GM23338 (cell line): ENCODE measurements at regions not wholly inside any gene's neighbourhood (a gene's known extent, or its start where the extent isn't known, plus 50 kb on each side); places are given as distances from the start of the nearest gene placed in this dataset.

Source experiments
- ATAC-seq: fragments of 200-7000 bp; cut with Tn5 transposase; 3 replicates; pipeline ENCODE4 v1.9.1; 2020
- DNase-seq: peaks from one replicate; pipeline ENCODE4 v3.0.0-alpha.2; 2015; ENCODE audit warnings: low spot score
- H2AFZ ChIP-seq: fragments of 200-600 bp; sonication (generic); 2 replicates; pipeline ENCODE4 v1.8.0; 2016; ENCODE audit warnings: antibody characterized with exemption, mild to moderate bottlenecking, moderate library complexity
- H3F3A ChIP-seq: fragments of 200-600 bp; sonication (generic); replicated peaks from 2 replicates; pipeline ENCODE4 v1.8.0; 2017; ENCODE audit warnings: antibody characterized with exemption, mixed run types, low read depth
- H3K27ac ChIP-seq: fragments of 200-600 bp; sonication (generic); 2 replicates; pipeline ENCODE4 v1.6.1; 2016; ENCODE audit warnings: low read depth
- H3K27me3 ChIP-seq: fragments of 200-600 bp; sonication (generic); 2 replicates; pipeline ENCODE4 v1.8.0; 2016; ENCODE audit warnings: mild to moderate bottlenecking, mixed run types, moderate library complexity; ENCODE audit not compliant: insufficient read depth
- H3K36me3 ChIP-seq: fragments of 200-600 bp; sonication (generic); 2 replicates; pipeline ENCODE4 v1.8.0; 2016; ENCODE audit warnings: mild to moderate bottlenecking; ENCODE audit not compliant: insufficient read depth
- H3K4me1 ChIP-seq: fragments of 200-600 bp; sonication (generic); 2 replicates; pipeline ENCODE4 v1.8.0; 2016; ENCODE audit warnings: mild to moderate bottlenecking, moderate library complexity; ENCODE audit not compliant: insufficient read depth
- H3K4me2 ChIP-seq: fragments of 200-600 bp; sonication (generic); 2 replicates; pipeline ENCODE4 v1.7.1; 2017; ENCODE audit warnings: mixed run types
- H3K4me3 ChIP-seq: fragments of 200-600 bp; sonication (generic); 2 replicates; pipeline ENCODE4 v1.6.1; 2016; ENCODE audit warnings: mixed run types
- H3K79me2 ChIP-seq: fragments of 200-600 bp; sonication (generic); replicated peaks from 2 replicates; pipeline ENCODE4 v1.8.0; 2017; ENCODE audit warnings: mild to moderate bottlenecking; ENCODE audit not compliant: insufficient read depth
- H3K9me2 ChIP-seq: fragments of 200-600 bp; sonication (generic); 2 replicates; pipeline ENCODE4 v1.8.0; 2017; ENCODE audit not compliant: insufficient read depth
- H4K20me1 ChIP-seq: fragments of 200-600 bp; sonication (generic); replicated peaks from 2 replicates; pipeline ENCODE4 v1.8.0; 2017; ENCODE audit warnings: mild to moderate bottlenecking; ENCODE audit not compliant: insufficient read depth
- H3K27ac Mint-ChIP-seq: 2 replicates; pipeline ENCODE4 v1.8.0; 2020; ENCODE audit warnings: inconsistent platforms, mild to moderate bottlenecking, moderate library complexity, mixed read lengths
- H3K27me3 Mint-ChIP-seq: 3 replicates; pipeline ENCODE4 v1.8.0; 2022; ENCODE audit warnings: low read depth, mild to moderate bottlenecking, moderate library complexity, mixed read lengths, inconsistent platforms; ENCODE audit not compliant: insufficient read depth, poor library complexity
- H3K36me3 Mint-ChIP-seq: 3 replicates; pipeline ENCODE4 v1.8.0; 2021; ENCODE audit warnings: low read depth, mild to moderate bottlenecking, inconsistent platforms, moderate library complexity, mixed read lengths
- H3K4me1 Mint-ChIP-seq: 3 replicates; pipeline ENCODE4 v1.8.0; 2020; ENCODE audit warnings: mild to moderate bottlenecking, inconsistent platforms, mixed read lengths
- H3K4me3 Mint-ChIP-seq: 3 replicates; pipeline ENCODE4 v1.8.0; 2021; ENCODE audit warnings: moderate library complexity, mild to moderate bottlenecking, inconsistent platforms, mixed read lengths
- H3K9me3 Mint-ChIP-seq: 3 replicates; pipeline ENCODE4 v1.8.0; 2020; ENCODE audit warnings: moderate library complexity, mild to moderate bottlenecking, inconsistent platforms, mixed read lengths
- CREB1 ChIP-seq: fragments of 250-450 bp; sonication (Bioruptor Pico); IDR thresholded peaks from 2 replicates; pipeline ENCODE4 v1.5.0; 2020; ENCODE audit warnings: low read depth, mild to moderate bottlenecking, moderate library complexity
- EZH2phosphoT487 ChIP-seq: fragments of 200-600 bp; sonication (generic); IDR thresholded peaks from one replicate; pipeline ENCODE4 v1.8.1; 2018; ENCODE audit warnings: antibody characterized with exemption; ENCODE audit not compliant: unreplicated experiment
- JUNB ChIP-seq: IDR thresholded peaks from one replicate; pipeline ENCODE4 v1.6.1; 2016; ENCODE audit warnings: antibody characterized with exemption; ENCODE audit not compliant: unreplicated experiment
- NANOG ChIP-seq: IDR thresholded peaks from 2 replicates; pipeline ENCODE4 v1.6.1; 2016; ENCODE audit warnings: antibody characterized with exemption, borderline replicate concordance
- STAT1 ChIP-seq: IDR thresholded peaks from one replicate; pipeline ENCODE4 v1.6.1; 2016; ENCODE audit warnings: antibody characterized with exemption; ENCODE audit not compliant: unreplicated experiment
- ZNF114 ChIP-seq: fragments of 250-450 bp; sonication (Bioruptor Pico); IDR thresholded peaks from 2 replicates; pipeline ENCODE4 v1.5.0; 2020; ENCODE audit warnings: mild to moderate bottlenecking, moderate library complexity
- ZNF331 ChIP-seq: fragments of 250-450 bp; sonication (Bioruptor Pico); IDR thresholded peaks from 2 replicates; pipeline ENCODE4 v1.5.0; 2020; ENCODE audit warnings: low read depth, mild to moderate bottlenecking, moderate library complexity
- TF ChIP-seq, protein P1 (sequence below): fragments of 250-450 bp; sonication (Bioruptor Pico); IDR thresholded peaks from 2 replicates; pipeline ENCODE4 v1.5.0; 2020; ENCODE audit warnings: mild to moderate bottlenecking, moderate library complexity
- TF ChIP-seq, protein P2 (sequence below), 2 experiments: fragments of 200-600 bp in 1 of 2; sonication (generic) in 1 of 2; conservative IDR thresholded peaks; 2 replicates each; pipeline versions ENCODE4 v1.5.1 to v1.6.1; 2016 to 2017; ENCODE audit warnings: antibody characterized with exemption in 2 of 2, low read depth in 2 of 2, mild to moderate bottlenecking in 2 of 2, moderate library complexity in 1 of 2

DNA sequence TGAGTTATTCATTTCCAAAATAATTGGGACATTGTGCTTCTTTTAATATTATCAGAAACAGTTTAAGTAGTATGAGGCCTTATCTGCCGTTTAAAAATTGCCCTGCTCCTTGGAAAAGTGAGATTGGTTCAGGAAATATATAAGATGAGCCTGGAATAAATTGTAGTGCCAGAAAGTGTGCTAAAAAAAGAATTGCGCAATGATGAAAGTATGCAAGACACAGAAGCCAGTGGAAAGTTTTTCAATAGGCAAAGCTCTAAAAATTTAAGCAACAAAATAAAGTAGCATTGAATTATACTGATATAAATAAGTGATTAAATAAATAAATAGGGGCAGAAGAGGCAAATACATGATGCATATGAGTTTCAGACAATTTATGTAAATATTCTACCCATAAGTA is 834.9 kb downstream of the BCL11B start (continued):
- TF ChIP-seq, protein P1, sequence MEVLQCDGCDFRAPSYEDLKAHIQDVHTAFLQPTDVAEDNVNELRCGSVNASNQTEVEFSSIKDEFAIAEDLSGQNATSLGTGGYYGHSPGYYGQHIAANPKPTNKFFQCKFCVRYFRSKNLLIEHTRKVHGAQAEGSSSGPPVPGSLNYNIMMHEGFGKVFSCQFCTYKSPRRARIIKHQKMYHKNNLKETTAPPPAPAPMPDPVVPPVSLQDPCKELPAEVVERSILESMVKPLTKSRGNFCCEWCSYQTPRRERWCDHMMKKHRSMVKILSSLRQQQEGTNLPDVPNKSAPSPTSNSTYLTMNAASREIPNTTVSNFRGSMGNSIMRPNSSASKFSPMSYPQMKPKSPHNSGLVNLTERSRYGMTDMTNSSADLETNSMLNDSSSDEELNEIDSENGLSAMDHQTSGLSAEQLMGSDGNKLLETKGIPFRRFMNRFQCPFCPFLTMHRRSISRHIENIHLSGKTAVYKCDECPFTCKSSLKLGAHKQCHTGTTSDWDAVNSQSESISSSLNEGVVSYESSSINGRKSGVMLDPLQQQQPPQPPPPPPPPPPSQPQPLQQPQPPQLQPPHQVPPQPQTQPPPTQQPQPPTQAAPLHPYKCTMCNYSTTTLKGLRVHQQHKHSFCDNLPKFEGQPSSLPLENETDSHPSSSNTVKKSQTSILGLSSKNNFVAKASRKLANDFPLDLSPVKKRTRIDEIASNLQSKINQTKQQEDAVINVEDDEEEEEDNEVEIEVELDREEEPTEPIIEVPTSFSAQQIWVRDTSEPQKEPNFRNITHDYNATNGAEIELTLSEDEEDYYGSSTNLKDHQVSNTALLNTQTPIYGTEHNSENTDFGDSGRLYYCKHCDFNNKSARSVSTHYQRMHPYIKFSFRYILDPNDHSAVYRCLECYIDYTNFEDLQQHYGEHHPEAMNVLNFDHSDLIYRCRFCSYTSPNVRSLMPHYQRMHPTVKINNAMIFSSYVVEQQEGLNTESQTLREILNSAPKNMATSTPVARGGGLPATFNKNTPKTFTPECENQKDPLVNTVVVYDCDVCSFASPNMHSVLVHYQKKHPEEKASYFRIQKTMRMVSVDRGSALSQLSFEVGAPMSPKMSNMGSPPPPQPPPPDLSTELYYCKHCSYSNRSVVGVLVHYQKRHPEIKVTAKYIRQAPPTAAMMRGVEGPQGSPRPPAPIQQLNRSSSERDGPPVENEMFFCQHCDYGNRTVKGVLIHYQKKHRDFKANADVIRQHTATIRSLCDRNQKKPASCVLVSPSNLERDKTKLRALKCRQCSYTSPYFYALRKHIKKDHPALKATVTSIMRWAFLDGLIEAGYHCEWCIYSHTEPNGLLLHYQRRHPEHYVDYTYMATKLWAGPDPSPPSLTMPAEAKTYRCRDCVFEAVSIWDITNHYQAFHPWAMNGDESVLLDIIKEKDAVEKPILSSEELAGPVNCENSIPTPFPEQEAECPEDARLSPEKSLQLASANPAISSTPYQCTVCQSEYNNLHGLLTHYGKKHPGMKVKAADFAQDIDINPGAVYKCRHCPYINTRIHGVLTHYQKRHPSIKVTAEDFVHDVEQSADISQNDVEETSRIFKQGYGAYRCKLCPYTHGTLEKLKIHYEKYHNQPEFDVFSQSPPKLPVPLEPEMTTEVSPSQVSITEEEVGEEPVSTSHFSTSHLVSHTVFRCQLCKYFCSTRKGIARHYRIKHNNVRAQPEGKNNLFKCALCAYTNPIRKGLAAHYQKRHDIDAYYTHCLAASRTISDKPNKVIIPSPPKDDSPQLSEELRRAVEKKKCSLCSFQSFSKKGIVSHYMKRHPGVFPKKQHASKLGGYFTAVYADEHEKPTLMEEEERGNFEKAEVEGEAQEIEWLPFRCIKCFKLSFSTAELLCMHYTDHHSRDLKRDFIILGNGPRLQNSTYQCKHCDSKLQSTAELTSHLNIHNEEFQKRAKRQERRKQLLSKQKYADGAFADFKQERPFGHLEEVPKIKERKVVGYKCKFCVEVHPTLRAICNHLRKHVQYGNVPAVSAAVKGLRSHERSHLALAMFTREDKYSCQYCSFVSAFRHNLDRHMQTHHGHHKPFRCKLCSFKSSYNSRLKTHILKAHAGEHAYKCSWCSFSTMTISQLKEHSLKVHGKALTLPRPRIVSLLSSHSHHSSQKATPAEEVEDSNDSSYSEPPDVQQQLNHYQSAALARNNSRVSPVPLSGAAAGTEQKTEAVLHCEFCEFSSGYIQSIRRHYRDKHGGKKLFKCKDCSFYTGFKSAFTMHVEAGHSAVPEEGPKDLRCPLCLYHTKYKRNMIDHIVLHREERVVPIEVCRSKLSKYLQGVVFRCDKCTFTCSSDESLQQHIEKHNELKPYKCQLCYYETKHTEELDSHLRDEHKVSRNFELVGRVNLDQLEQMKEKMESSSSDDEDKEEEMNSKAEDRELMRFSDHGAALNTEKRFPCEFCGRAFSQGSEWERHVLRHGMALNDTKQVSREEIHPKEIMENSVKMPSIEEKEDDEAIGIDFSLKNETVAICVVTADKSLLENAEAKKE: no peak
- TF ChIP-seq STAT1 (no peak), EZH2phosphoT487 (no peak), ZNF114 (CRISPR knock-in tag) (no peak), CREB1 (CRISPR knock-in tag) (no peak), ZNF331 (CRISPR knock-in tag) (no peak), JUNB (no peak), NANOG (no peak)
- TF ChIP-seq, protein P2, sequence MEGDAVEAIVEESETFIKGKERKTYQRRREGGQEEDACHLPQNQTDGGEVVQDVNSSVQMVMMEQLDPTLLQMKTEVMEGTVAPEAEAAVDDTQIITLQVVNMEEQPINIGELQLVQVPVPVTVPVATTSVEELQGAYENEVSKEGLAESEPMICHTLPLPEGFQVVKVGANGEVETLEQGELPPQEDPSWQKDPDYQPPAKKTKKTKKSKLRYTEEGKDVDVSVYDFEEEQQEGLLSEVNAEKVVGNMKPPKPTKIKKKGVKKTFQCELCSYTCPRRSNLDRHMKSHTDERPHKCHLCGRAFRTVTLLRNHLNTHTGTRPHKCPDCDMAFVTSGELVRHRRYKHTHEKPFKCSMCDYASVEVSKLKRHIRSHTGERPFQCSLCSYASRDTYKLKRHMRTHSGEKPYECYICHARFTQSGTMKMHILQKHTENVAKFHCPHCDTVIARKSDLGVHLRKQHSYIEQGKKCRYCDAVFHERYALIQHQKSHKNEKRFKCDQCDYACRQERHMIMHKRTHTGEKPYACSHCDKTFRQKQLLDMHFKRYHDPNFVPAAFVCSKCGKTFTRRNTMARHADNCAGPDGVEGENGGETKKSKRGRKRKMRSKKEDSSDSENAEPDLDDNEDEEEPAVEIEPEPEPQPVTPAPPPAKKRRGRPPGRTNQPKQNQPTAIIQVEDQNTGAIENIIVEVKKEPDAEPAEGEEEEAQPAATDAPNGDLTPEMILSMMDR (conservative IDR thresholded peaks at IDR 0.05; ENCODE audit: low read depth in 2 of 2): no peak

DNA sequence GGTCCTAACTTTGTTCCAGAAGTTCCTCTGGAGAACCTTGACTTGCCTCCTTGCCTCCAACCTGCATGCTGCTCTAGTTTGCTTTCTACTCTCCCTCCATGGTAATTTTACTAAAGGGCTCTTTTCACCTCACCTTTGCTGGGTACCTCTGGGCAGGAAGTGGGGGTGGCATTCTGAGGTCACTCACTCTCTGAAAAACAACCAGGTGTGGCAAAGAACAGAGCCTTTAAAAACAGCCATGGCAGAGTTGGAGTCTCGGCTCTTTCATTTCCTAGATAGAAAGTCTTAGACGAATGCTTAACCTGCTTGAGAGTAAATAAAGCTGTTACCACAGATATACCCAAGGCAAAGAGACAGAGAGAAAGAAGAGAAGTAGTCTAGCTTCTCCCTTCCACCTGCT is 827.9 kb downstream of the BCL11B start:
- Histone ChIP-seq H3K79me2 (no peaks in the 10 kb centered on the region), H2AFZ (no peak overlapping the region), H3K27me3 (no peaks in the 10 kb centered on the region), H3F3A (no peaks in the 10 kb centered on the region), H3K36me3 (no peaks in the 10 kb centered on the region), H4K20me1 (no peaks in the 10 kb centered on the region), H3K4me3 (no peak overlapping the region), H3K4me1 (no peaks in the 10 kb centered on the region), H3K9me2 (peaks cover 17% of the 10 kb centered on the region), H3K4me2 (no peak overlapping the region), H3K27ac (no peak overlapping the region)
- Mint-ChIP-seq H3K9me3 (peaks cover 7% of the 10 kb centered on the region; the same call in 2 of the 3 replicates), H3K27ac (no peak overlapping the region), H3K36me3 (peaks cover 8% of the 10 kb centered on the region; the same call in 2 of the 3 replicates), H3K27me3 (peaks cover 1% of the 10 kb centered on the region), H3K4me1 (peaks cover 9% of the 10 kb centered on the region; the same call in 2 of the 3 replicates), H3K4me3 (no peak overlapping the region)
- no peak for DNase-seq
- no peak for ATAC-seq
- TF ChIP-seq, protein P1: no peak
- TF ChIP-seq EZH2phosphoT487 (no peak), ZNF331 (CRISPR knock-in tag) (no peak)
